ENCODE measurements at regions not wholly inside any gene's neighbourhood (a gene's known extent, or its start where the extent isn't known, plus 50 kb on each side); places are given as distances from the start of the nearest gene placed in this dataset.

DNA sequence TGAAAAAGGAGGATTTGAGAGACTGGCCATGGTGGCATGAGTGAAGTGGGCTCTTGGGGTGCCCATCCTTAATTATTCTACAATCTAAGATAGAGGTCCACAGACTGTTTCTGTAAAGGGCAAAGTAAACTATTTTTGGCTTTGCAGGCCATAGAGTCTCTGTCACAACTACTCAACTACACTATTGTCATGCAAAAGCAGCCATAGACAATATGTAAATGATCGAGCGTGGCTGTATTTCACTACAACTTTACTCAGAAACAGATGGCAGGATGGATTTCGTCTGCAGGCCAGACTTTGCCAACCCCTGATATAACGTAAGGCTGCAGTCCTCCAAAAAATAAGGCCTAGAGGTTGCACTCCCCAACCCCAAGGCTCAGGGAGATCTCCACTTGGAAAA lies 58.2 kb upstream of the NAA20 start:
- DNase-seq = no peak

DNA sequence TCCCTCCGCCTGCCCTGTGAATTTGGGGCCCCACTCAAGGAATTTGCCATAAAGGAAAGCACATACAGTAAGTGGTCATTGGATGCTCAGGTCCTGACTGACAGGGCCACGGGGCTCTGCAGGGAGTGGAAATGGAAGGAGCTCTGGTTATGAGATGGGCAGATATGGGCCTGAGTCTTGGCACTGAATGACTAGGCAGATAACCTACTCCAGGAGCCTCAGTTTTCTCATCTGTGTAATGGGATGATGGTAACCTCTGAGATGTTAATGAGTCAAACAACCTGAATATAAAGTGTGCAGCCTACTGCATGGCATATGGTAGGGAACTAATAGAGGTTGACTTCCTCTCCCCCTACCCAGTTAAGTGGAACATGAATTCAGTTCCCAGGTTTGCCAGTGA lies 56.4 kb upstream of the NAA20 start:
- no peak for DNase-seq

DNA sequence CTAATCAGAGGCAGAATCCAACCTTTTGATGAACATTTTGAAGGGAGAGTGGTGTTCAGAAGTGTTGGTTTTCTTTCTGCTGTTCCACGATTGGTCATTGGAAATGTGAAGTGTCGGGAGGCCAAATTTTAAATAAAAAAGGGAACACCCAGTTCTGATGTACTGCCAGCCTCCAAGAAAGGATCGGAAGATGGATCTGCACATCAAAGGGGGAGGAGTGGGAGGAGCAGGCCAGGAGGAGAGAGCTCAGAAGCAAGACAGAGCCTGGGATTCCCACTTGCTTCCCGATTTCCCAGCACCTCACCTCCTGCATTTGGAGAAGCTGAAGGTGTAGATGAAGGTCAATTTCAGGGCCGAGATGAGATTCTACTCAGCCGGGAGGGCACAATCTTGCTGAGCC lies 55.9 kb upstream of the NAA20 start:
- no peak for DNase-seq

DNA sequence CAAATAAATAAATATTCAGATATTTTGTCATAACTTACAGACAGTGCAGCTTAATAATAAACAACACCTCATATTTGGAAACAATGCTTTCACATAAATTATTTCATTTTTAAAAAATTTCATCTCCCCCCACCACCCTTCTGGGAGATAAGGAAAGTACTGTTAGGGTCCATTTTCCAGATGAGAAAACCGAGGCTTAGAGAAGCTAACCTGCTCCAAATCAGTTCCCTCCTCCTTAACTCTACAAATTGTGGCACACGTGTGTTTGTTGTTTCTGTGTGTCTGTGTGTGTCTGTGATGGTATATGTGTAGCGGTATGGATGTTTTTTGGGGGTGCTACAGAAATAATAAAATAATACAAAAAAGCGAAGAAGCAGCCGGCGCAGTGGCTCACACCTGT lies 54.2 kb upstream of the NAA20 start:
- DNase-seq = no peak

DNA sequence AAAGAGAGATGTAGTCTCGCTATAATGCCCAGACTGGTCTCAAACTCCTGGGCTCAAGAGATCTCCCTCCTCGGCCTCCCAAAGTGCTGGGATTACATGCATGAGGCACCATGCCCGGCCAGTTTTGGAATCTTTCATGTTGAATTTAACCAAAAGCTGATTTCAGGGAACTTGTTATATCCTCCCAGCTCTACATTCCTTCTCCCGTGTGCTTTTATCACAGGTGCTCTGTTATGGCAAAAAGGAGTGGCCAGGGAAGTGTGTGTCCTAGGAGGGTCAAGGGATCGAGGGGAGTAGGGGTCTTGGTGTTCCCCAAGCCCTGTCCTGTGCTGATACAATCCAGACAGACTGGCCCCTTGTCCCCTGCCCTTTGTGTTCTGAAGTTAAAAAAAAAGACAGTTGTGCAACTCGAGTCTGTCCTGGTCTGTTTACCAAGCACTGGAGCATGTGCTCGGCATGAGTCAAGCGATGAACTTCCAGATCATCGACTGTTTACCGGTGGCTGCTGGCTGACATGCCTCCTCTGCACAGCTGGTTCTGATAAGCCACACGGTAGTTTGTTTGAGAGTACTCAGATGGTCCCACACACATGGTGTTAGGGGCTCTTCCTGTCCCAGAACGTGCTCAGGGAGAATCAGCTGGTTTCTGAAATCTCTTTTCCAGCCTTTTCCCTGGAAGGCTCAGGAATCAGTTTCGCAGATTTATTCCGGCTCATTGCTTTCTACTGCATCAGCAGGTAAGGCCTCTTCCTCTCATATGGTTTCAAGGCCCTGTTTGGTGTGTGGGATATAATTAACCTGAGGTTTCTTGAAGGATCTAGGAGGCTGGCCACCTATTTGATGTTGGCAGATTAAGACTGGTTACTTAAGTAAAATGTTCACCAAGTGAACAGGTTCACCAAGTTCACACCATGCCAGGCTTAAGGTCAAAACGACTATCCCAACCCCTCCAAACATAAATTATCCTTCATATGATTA lies 52.6 kb upstream of the NAA20 start:
- DNase-seq = no peak

DNA sequence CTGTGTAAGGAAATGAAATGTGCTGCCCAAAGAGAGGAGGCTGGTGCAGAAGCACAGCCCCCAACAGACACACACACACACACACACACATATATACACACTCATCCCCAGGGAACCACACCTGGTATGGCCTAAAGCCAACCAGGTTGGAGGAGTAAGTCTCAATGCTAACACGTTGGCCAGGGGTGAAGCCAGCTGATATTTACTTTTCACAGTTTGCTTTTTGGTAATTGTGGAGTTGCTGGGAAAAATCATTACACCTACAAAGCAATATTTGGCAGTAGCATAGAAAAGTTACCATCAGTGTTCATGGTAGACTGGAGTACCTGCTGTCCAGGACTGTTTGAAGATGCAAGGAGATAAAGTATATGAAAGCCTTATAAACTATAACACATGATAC lies 50.3 kb upstream of the NAA20 start:
- DNase-seq = no peak

All from GF-D8 (cell line).